NCI-H2171 (cell line): ENCODE measurements at regions not wholly inside any gene's neighbourhood (a gene's known extent, or its start where the extent isn't known, plus 50 kb on each side); places are given as distances from the start of the nearest gene placed in this dataset.
"Not testable (repeated sequence)": the region's sequence is repeated elsewhere in the genome, so short reads cannot be mapped to it uniquely, and the experiment has no call there.

ENCODE experiments used
- DNase-seq: peaks from one replicate; lab custom pipeline; 2025; lab: John Stamatoyannopoulos, UW

DNA sequence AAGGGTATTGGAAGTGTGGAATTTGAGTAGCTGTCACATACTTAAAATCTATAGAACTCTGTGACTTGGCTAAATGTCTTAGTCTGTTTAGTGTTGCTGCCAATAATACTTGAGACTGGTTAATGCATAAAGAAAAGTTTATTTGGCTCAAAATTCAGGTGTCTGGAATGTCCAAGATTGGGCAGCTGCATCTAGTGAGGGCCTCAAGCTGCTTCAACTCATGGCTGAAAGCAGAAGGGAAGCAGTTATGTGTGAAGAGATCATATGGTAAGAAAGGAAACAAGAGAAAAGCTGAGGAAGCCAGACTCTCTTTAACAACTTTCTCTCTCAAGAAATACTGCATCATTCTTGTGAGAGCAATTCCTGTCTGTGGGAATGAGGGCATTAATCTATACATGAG is 1043.3 kb upstream of the CDH6 start:
- no peak for DNase-seq

DNA sequence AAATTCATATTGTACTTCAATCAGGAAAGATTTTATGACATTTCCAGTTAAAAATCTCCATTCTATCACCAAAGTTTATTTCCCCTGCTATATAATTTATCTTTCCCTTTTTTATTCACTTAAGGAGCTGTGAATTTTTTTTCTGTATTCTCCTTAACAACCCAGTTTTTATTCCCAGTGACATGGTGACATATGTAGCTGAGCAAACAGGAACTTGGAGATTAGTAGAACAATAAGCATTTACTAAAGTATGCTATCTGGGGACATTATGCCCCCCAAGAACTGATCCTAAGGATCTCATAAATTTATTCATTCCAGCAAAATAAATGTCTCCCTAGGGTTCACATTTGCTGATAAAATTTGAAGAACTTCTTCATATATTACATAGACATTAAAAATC is 1044.0 kb upstream of the CDH6 start:
- DNase-seq = no peak

DNA sequence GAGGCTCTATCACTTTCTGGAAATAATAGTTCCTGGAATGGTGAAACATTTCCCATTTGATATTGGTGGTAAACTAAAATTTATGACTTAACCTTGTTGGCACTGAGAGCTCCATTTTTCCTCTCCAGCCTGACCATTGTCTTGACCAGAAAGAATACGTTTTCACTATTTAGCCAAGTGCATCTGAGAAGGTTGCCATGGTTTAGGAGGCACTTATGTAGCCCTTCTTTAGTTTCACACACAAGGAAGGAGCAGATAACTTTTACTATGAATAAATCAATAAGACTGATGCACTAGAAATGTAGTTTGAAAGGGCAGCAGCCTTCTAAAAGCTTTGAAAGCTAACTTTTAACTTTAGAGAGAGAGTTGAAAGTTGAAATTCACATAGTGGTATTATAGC is 1045.5 kb upstream of the CDH6 start:
- no peak for DNase-seq

DNA sequence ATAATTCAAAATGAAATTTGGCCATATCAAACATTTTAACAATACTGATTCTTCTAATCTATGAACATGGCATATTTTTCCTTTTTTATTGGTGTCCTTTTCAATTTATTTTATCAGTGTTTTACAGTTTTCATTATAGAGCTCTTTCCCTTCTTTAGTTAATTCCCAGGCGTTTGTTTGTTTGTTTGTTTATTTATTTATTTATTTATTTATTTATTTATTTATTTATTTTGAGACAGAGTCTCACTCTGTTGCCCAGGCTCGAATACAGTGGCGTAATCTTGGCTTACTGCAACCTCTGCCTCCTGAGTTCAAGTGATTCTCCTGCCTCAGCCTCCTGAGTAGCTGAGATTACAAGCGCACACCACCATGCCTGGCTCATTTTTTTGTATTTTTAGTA is 1049.4 kb upstream of the CDH6 start:
- DNase-seq = not testable (repeated sequence)

DNA sequence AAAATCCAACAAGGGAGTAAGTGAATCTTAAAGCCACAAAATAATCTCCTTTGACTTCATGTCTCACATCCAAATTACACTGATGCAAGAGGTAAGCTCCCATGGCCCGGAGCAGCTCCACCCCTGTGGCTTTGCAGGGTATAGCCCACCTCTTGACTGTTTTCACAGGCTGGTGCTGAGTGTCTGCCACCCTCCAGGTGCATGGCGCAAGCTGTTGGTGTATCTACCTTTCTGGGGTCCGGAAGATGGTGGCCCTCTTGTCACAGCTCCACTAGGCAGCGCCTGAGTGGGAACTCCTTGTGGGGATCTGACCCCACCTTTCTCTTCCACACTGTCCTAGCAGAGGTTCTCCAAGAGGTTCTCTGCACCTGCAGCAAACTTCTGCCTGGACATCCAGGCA is 1051.1 kb upstream of the CDH6 start:
- no peak for DNase-seq

DNA sequence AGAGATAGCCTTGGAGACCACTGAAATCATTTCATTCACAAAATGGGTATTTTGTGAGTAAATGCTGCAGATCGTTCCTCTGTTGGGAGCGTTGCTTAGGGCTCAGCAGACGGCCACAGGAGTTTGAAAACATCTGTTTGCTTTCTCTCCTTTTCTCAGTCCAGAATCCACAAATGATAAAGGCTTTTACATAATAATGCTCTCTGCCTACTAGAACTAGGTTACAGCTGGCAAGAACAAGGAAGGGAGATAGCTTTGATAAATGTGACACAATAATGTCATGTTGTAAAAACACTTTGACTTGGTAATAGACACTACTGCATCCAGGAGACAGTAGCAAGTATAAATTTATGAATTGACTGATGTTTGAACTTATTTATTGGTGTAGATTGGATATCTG is 1072.4 kb upstream of the CDH6 start:
- DNase-seq = no peak

DNA sequence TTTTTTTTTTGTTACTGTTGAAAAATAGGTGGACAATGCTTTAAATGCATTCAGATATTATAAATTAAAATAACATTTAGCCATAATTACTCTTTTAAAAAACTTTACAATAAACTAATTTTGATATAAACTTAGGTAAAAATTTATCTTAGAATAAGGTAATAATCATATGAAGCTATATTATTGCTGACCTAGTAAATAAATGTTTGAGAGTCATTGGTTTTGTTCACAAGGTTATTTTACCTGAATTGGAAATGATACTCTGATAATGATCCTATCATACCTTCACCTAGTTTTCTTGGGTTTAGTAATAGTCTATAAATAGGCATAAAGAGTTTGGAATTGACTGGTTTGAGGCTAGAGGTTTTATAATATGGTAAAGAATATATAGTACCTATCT is 1076.4 kb upstream of the CDH6 start:
- DNase-seq = no peak

DNA sequence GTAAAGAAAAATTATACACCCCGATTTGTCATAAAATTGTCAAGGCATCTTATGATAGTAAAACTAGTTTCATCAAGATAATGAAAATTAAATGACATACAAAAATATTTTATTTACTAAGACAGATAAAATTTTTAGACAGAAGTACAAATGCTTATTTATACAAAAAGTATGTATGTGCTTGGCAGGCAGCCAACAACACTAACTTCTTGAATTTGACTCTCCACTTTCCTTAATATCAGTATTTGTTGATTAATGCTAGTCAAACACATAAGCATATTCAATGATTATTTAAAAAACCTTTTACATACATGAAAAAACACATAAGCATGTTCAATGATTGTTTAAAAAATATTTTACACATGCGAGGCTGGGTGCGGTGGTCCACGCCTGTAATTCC is 1079.9 kb upstream of the CDH6 start:
- DNase-seq = no peak

DNA sequence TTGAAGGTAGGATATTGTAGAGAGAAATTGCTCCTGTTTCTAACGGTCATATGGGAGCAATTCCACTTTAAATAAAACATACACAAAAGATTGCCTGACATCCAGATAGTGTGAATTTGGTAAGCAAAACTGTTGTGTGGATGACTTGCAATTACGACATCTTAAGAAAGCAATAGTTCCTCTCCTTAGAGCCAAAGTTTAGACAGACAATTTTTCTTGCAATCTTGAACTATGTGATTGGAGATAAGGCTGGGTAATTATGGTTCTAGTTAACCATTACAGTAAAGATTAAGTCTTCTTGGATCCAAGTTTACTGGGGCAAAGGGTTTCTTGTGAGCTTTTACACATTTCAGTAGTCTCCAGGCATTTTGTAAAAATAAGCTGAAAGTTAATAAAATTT is 1080.6 kb upstream of the CDH6 start:
- DNase-seq = no peak

DNA sequence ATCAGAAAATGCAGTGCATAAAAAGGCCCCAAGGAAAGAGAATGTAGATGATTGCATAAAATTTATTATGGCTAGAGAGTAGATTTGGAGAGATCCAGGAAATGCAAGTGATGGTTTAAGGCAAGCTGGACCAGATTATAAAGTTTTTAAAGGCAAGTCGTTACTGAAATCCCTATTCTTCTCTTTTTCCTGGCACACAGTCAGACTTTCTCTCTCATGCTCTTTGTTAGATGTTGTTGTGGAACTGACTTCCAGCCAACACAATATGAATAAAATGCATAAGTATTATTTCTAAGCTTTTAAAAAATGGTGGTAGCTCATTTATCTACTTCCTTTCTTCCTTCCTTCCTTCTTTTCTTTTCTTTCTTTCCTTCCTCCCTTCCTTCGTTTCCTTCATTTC is 1085.4 kb upstream of the CDH6 start:
- DNase-seq = no peak

DNA sequence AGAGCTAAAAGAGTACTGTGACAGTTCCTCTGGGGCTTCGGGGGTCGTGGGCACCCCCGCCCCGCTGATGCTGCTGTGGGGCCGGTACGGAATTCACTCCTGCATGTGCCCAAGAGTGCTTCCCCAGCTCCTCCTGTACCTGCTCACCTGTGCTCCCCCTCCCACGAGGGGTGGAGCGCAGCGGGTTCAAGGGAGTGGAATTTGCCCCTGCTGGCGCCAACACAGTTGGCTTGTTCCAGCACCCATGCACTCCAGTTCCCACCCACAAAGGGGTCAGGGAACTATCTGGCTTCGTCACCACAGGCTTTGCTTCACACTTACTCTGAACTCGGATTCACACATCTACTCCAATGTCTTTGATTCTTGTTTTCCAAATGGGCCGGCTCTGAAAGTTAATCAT is 1086.9 kb upstream of the CDH6 start:
- no peak for DNase-seq

DNA sequence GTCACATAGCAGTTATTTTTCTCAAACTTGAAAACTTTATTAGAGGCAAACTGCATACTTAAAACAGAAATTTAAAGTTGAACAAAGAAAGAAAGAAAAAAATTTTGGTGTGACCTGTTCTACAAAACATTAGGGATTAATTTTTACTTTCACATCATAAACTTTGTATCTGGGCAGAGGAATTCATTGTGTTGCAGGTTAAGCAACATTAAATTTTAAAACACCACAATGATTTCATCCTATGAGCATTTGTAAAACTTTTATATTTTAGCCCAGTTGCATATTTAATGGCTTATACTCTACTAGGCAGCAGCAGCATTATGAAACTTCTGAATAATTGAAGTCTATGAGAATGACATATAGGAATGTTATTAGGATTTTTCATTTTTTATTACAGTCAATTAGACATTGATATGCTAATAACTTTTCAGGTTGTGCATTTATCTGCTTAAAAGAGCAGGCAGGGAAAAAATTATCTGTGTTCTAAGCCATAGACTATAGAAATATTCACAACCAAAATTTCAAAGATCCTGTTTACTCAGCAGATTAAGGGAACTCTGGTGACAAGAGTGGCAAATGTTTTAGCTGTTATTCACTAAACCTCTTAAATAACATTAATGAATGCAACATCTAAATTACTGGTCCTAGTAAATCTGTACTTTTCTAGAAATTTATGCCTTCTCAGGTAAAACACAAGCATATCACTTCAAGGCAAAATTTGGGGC is 1088.5 kb upstream of the CDH6 start:
- DNase-seq = no peak

DNA sequence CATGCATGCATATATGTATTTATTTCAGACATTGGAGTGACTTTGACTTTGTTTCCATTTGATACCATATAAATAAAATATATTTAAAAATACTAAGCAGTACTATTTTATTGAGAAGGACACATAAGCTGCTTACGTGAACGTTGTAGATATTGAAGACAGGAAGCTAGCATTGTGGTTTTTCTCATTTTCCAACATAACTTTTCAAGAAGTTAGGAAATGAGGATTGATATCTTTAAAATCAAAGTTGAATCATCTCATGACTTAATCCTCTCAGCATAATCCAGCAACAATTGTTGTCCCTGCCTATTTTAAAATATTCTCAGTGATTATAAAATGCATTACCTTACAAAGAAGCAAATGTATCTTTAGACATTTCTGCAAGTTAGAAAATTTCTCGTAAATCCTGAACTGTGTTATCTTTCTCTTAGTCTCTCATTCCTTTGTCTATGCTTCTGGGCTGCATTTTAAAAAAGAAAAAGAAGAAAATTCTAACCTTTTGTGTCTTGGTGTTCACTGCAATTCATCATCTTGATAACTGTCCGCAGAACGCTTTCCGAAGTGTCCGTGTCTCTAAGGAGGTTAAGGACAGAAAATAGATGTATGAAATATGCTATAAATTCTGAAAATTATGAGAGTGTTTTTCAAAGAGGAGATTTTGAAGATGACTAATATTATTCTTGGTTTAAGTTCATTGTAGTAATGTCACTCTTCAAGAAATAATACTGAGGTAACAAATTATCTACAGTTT is 1089.9 kb upstream of the CDH6 start:
- DNase-seq = no peak

DNA sequence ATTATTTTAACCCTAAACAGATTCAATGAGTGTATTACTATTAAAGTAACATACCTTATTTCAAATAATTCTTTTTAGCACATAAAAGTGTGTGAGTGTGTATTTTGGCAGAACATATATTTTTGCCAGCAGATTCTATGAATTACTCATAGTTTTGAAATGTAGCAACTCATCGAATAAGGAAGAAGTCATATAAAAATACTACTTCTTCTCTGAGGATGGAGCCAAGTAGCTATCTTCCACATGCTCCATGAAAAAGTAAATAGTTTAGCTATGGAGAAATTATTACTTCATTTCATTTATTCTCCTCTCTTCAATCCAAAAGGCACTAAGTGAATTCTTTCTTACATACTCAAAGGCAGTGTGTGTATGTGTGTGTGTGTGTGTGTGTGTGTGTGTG is 1090.4 kb upstream of the CDH6 start:
- DNase-seq = no peak

DNA sequence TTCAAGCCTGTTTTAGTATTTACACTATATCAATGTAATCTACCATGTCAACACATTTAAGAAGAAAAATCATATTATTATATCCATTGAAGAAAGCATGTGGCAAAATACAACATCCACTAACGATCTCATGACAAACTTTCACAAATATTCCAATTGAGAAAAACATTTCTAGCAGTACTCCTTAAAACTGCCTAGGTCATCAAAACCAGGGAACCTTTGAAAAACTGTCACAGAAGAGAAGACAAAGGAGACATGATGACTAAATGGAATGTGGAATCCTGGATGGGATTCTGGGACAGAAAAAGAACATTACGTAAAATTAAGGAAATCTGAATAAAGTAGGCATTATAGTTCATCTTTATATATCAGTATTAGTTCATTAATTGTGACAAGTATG is 1091.3 kb upstream of the CDH6 start:
- no peak for DNase-seq

DNA sequence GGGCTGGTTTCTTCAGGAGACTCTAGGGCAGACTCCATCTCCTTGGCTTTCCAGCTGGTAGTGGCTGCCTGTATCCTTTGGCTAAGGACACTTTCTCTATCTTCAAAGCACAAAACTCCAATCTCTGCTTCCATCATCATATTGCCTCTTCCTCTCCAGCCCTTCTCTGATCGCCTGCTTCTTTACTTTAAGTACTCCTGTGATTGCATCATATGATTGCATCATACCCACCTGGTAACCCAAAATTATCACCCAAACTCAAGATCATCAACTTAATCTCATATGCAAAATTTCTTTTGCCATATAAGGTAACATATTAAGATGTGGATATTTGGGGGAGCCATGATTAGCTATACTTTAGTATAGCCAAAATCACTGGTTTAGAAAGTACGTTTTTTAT is 1092.6 kb upstream of the CDH6 start:
- DNase-seq = no peak

DNA sequence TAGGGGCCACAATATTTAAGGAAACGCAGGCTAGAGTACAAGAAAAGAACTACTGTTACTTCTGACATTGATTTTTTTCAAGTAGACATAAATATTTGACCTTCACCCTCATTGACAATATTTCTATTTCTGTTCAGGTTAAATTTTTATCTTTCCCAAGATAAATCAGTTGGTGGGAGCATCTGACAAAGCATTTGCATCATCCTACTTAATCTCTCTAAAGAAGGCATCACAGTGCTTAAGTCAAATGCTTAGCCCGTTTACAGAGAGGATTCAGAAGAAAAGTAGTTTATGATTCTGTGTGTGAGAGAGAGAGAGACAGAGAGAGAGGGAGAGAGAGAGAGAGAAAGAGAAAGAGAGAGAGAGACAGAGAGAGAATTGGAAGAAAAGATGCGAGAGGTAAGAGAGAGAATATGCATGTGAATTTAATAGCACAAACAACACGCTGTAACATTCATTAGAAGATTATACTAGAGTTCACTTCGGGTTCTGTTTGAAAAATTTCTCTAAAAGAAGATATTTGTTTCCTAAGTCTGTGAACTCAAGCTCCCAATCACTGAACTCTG is 1093.3 kb upstream of the CDH6 start:
- DNase-seq = no peak

DNA sequence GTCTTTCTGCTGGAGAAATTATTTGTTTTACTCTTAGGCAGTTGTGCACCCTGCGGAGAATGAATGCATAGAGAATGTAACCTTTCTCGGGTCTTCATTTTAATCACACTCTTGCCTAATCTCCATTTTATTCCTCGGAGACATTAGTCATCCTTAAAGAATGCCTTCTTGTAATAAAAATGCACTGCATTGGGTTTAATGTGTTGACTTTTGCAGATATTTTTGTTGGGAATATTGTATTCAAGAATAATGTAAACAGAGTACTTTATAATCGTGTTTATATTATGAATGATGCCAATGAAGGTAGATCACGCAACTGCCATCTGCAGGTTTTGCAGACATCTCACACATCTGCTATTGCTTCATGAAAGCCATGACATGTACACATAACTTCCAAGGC is 1093.9 kb upstream of the CDH6 start:
- DNase-seq = no peak

DNA sequence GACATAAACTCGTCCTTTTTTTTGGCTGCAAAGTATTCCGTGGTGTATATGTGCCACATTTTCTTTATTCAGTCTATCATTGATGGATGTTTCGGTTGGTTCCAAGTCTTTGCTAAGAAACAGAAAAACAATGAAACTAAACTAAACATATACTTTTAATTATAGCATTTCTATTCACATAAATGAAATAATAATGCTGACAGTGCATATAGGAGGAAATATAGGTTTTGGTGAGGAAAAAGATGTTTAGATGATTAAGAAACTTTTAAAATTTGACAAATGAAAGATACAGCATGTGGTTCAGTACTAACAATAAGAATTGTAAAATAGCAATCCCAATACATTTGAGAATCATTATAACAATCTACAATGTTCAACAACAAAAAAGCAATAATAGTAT is 1094.5 kb upstream of the CDH6 start:
- no peak for DNase-seq

DNA sequence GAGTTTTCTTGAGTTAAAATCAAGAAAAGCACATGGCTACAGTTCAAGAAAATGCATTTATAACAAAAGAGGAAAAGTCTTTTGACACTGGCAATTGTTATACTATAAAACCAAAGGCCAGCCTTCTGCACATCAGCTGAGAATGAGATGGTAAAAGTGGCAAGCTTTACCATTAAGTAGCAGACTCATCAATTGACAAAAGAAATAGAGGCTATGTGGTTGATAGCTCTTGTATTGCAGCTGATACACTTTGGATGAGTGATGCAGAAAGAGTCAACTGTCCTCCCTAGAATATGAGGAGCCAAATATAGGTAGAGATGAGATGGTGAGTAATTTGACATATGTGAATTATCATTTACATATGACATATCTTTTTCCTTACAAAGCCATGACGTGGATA is 1100.9 kb upstream of the CDH6 start:
- DNase-seq = no peak

DNA sequence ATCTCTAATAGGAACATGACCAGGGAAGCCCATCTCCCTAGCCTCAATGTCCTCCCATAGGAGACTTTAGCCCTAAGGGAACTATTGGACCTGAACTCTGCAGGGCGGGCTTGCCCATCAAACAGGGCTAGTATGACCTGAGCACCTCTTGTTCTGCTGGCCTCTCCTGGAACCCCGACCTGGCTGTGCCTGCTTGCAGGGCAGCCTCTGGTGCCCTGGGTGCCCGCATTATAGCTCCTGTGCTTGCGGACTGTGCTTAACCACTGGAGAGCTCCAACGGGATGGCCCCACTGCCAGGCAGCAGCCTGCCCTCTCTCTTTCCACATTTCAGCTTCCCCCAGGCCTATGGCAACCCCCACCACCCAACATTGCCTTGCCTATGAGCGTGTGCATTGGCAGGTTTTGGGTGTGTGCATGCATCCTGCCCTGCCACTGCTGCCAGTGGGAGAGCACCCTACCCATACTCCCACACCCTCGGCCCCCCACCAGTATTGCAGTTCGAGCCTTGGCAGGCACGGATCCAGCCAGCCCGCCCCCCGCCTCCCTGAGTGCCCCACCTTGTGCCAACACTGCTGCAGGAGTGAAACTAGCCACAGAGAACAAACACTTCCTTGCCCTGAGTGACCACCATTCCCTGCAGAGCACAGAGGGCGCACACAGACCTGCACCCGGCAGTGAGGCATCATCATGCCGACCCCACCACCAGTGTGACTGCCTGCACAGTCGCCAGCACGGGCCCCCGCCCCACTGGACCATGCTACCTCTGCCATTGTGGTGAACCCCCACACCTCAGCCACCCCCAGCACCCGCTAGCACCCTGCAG is 1123.8 kb upstream of the CDH6 start:
- no peak for DNase-seq

DNA sequence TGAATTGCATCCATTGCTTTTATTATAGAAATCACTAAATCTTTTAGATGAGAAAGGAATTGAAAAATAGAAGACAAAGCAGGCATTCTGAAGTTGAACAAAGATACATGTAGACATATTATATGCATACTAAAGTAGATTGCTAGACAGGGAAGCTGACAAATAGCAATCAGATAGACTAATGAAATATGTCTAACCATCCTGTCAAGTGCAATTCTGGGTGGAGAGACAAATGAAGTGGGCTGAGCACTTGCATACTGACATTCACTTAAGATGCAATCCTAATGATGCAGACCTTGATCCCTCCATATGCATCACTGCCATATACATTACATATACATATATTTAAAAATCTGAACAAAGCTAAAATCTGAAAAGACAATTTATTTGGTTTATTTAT is 1130.0 kb upstream of the CDH6 start:
- no peak for DNase-seq

DNA sequence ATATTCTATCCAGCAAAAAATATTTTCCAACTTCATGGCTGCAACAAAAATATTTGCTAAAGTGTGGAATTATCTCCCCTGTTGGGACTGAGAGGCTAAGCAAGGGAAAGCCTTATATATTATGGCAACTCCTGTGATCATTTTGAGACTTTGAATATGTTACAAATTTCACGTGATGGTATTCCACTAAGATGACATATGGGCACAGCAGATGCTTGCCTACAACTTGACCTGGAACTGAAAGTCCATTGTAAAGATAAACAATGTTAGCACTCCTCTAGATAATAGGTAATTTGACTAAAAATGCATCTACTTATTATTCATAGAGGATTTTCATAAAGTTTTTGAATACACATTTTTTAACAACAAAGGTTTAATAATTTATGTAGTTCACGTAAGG is 1141.5 kb upstream of the CDH6 start:
- DNase-seq = no peak
